Fibroblast of mammary gland (primary cell): ENCODE measurements at regions not wholly inside any gene's neighbourhood (a gene's known extent, or its start where the extent isn't known, plus 50 kb on each side); places are given as distances from the start of the nearest gene placed in this dataset.
A peak's percentile ranks its signal among the peaks of the same experiment; 100 is the strongest.

ENCODE experiments used
- DNase-seq: peaks from one replicate; pipeline ENCODE4 v3.0.0-alpha.2; 2010; ENCODE audit warnings: low read depth
- H3K4me3 ChIP-seq: 2 replicates; pipeline ENCODE4 v1.5.1; 2011; ENCODE audit warnings: low read depth, mild to moderate bottlenecking, low read length, moderate library complexity; ENCODE audit not compliant: control insufficient read depth
- TF ChIP-seq, protein P1 (sequence below): conservative IDR thresholded peaks from 2 replicates; pipeline ENCODE4 v1.5.1; 2011; ENCODE audit warnings: low read depth, low read length, inconsistent platforms; ENCODE audit not compliant: control insufficient read depth, insufficient read depth

GRCh38 chr5:107072967-107073366 is 597.8 kb downstream of the EFNA5 start:
- no peak for DNase-seq
- no peak overlapping the region for H3K4me3 ChIP-seq
- TF ChIP-seq, protein P1, sequence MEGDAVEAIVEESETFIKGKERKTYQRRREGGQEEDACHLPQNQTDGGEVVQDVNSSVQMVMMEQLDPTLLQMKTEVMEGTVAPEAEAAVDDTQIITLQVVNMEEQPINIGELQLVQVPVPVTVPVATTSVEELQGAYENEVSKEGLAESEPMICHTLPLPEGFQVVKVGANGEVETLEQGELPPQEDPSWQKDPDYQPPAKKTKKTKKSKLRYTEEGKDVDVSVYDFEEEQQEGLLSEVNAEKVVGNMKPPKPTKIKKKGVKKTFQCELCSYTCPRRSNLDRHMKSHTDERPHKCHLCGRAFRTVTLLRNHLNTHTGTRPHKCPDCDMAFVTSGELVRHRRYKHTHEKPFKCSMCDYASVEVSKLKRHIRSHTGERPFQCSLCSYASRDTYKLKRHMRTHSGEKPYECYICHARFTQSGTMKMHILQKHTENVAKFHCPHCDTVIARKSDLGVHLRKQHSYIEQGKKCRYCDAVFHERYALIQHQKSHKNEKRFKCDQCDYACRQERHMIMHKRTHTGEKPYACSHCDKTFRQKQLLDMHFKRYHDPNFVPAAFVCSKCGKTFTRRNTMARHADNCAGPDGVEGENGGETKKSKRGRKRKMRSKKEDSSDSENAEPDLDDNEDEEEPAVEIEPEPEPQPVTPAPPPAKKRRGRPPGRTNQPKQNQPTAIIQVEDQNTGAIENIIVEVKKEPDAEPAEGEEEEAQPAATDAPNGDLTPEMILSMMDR: no peak

- DNase-seq: no peak
- TF ChIP-seq, protein P1: no peak
- no peak overlapping the region for H3K4me3 ChIP-seq
These were observed 598.3 kb downstream of the EFNA5 start for GRCh38 chr5:107072440-107072839.

DNA sequence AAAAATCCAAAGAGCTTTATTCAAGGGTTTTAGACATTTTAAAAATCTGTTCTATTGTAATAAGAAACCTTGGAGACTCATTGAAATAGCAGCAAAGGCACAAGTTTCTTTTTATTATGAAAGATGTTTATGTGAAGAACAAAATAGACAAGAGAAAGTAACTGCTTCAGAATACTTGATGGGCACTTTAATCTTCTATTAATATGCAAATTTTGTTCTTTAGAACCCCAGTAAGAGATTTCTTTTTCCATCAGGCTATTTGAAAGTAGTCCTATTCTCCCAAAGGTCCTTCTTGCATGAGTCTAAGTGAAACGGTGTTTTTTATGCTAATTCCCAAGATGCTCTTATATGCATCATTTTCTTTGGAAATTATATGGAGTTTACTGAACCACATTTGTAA is 602.0 kb downstream of the EFNA5 start:
- TF ChIP-seq, protein P1: no peak
- no peak overlapping the region for H3K4me3 ChIP-seq
- DNase-seq: no peak

GRCh38 chr5:107067395-107067794 is 603.3 kb downstream of the EFNA5 start:
- TF ChIP-seq, protein P1: no peak
- no peak for DNase-seq

GRCh38 chr5:107063511-107063910 is 607.2 kb downstream of the EFNA5 start:
- H3K4me3 ChIP-seq: no peak overlapping the region
- TF ChIP-seq, protein P1: no peak
- DNase-seq: peak; percentile 8

More at GRCh38 chr5:107067395-107067794, 603.3 kb downstream of the EFNA5 start:
- H3K4me3 ChIP-seq: no peak overlapping the region

- TF ChIP-seq, protein P1: no peak
- H3K4me3 ChIP-seq: no peak overlapping the region
- no peak for DNase-seq
These were observed 611.9 kb downstream of the EFNA5 start for GRCh38 chr5:107058803-107059202.

DNA sequence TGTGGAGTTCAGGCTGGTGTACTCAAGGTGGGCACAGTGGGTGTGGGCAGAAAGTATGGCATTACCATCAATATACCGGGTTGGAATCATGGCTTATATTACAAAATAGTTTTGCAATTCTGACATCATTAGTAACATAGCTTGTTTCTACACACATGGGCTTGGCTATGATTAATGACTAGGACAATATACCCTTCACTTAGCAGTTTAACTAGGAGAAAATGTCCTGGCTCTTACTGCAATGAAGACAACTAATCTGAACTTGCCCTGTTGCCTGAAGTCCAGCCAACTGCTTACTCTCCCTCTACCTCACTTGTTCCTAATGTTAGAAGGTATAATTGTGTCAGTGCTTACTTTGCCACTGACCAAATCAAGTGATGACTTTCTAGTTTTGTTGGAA is 612.5 kb downstream of the EFNA5 start:
- TF ChIP-seq, protein P1: no peak
- H3K4me3 ChIP-seq: no peak overlapping the region
- DNase-seq: peak; percentile 4
